ENCODE measurements at regions not wholly inside any gene's neighbourhood (a gene's known extent, or its start where the extent isn't known, plus 50 kb on each side); places are given as distances from the start of the nearest gene placed in this dataset.

DNA sequence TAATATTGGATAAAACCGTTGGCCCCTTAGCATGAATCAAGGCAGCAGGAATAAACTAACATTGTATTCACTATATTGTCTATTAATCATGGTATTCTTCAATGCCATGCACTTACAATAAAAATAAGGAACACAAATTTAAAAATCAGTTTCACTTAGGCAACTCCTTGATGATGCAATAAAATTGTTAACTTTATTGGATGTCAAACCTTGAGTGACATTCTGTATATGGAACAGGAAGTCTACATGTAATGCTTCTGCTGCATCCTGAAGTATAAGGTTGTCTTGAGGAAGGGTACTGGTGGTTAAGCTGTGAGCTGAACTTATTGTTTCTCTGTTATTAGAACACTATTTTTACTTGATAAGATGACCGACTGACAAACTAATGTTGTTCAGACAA, 605.5 kb downstream of the SATB2 start:
- ChIA-PET CTCF (no interaction called here), POLR2A (no interaction called here)
- ATAC-seq (no peak), DNase-seq (ENCODE audit: low spot score) (no peak)
- Mint-ChIP-seq H3K27ac (no peak overlapping the region), H3K9me3 (peaks cover 4% of the 10 kb centered on the region), H3K4me1 (no peaks in the 10 kb centered on the region), H3K4me3 (no peak overlapping the region), H3K27me3 (ENCODE audit: low read depth) (no peaks in the 10 kb centered on the region), H3K36me3 (no peaks in the 10 kb centered on the region)
- TF ChIP-seq, protein P1, sequence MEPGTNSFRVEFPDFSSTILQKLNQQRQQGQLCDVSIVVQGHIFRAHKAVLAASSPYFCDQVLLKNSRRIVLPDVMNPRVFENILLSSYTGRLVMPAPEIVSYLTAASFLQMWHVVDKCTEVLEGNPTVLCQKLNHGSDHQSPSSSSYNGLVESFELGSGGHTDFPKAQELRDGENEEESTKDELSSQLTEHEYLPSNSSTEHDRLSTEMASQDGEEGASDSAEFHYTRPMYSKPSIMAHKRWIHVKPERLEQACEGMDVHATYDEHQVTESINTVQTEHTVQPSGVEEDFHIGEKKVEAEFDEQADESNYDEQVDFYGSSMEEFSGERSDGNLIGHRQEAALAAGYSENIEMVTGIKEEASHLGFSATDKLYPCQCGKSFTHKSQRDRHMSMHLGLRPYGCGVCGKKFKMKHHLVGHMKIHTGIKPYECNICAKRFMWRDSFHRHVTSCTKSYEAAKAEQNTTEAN (CRISPR knock-in tag; IDR thresholded peaks at IDR 0.05), result no peak
- TF ChIP-seq ESRRA (CRISPR knock-in tag; IDR thresholded peaks at IDR 0.05; ENCODE audit: borderline replicate concordance) (no peak), TP53 (CRISPR knock-in tag; IDR thresholded peaks at IDR 0.05) (no peak), ZNF423 (CRISPR knock-in tag; IDR thresholded peaks at IDR 0.05) (no peak), CBFB (CRISPR knock-in tag; IDR thresholded peaks at IDR 0.05; ENCODE audit: low read depth) (no peak), NFE2L1 (CRISPR knock-in tag; IDR thresholded peaks at IDR 0.05) (no peak), ATF1 (CRISPR knock-in tag; IDR thresholded peaks at IDR 0.05) (no peak), ETV6 (CRISPR knock-in tag; IDR thresholded peaks at IDR 0.05) (no peak), SMAD4 (CRISPR knock-in tag; IDR thresholded peaks at IDR 0.05) (no peak)
- TF ChIP-seq, protein P2, sequence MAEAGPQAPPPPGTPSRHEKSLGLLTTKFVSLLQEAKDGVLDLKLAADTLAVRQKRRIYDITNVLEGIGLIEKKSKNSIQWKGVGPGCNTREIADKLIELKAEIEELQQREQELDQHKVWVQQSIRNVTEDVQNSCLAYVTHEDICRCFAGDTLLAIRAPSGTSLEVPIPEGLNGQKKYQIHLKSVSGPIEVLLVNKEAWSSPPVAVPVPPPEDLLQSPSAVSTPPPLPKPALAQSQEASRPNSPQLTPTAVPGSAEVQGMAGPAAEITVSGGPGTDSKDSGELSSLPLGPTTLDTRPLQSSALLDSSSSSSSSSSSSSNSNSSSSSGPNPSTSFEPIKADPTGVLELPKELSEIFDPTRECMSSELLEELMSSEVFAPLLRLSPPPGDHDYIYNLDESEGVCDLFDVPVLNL (CRISPR knock-in tag; IDR thresholded peaks at IDR 0.05; ENCODE audit: borderline replicate concordance, low read depth), result no peak

DNA sequence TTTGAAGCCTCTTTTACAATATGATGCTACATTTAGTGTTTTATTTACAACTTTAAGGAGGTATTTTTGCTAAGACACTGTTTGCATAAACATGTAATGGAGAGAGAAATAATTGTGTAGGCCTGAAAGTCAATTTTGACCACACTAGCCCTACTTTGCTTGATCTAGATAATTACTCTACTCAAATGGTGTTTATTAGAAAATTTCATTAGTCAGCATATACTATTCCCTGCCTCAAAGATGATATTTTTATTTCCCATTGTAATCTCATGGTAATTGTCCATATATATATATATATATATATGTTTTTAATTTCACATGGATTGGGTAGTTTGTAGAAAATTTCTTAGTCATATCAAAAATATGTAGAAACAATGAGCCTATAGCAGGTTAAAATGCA, 632.2 kb downstream of the SATB2 start:
- TF ChIP-seq NFE2L1 (CRISPR knock-in tag; IDR thresholded peaks at IDR 0.05), result no peak
- TF ChIP-seq, protein P3, sequence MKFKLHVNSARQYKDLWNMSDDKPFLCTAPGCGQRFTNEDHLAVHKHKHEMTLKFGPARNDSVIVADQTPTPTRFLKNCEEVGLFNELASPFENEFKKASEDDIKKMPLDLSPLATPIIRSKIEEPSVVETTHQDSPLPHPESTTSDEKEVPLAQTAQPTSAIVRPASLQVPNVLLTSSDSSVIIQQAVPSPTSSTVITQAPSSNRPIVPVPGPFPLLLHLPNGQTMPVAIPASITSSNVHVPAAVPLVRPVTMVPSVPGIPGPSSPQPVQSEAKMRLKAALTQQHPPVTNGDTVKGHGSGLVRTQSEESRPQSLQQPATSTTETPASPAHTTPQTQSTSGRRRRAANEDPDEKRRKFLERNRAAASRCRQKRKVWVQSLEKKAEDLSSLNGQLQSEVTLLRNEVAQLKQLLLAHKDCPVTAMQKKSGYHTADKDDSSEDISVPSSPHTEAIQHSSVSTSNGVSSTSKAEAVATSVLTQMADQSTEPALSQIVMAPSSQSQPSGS (CRISPR knock-in tag; IDR thresholded peaks at IDR 0.05; ENCODE audit: borderline replicate concordance, low read depth), result no peak
- TF ChIP-seq NR1H2 (CRISPR knock-in tag; IDR thresholded peaks at IDR 0.05), result no peak
- no peak for TF ChIP-seq SMAD4 (CRISPR knock-in tag; IDR thresholded peaks at IDR 0.05)
- TF ChIP-seq ETV6 (CRISPR knock-in tag; IDR thresholded peaks at IDR 0.05), result no peak
- TF ChIP-seq, protein P4, sequence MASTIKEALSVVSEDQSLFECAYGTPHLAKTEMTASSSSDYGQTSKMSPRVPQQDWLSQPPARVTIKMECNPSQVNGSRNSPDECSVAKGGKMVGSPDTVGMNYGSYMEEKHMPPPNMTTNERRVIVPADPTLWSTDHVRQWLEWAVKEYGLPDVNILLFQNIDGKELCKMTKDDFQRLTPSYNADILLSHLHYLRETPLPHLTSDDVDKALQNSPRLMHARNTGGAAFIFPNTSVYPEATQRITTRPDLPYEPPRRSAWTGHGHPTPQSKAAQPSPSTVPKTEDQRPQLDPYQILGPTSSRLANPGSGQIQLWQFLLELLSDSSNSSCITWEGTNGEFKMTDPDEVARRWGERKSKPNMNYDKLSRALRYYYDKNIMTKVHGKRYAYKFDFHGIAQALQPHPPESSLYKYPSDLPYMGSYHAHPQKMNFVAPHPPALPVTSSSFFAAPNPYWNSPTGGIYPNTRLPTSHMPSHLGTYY (CRISPR knock-in tag; IDR thresholded peaks at IDR 0.05), result no peak
- TF ChIP-seq, protein P5, sequence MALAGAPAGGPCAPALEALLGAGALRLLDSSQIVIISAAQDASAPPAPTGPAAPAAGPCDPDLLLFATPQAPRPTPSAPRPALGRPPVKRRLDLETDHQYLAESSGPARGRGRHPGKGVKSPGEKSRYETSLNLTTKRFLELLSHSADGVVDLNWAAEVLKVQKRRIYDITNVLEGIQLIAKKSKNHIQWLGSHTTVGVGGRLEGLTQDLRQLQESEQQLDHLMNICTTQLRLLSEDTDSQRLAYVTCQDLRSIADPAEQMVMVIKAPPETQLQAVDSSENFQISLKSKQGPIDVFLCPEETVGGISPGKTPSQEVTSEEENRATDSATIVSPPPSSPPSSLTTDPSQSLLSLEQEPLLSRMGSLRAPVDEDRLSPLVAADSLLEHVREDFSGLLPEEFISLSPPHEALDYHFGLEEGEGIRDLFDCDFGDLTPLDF (CRISPR knock-in tag; IDR thresholded peaks at IDR 0.05), result no peak
- TF ChIP-seq ZNF416 (CRISPR knock-in tag; IDR thresholded peaks at IDR 0.05), result no peak
- TF ChIP-seq, protein P2 (CRISPR knock-in tag; IDR thresholded peaks at IDR 0.05; ENCODE audit: borderline replicate concordance, low read depth), result no peak
- TF ChIP-seq ZNF219 (CRISPR knock-in tag; IDR thresholded peaks at IDR 0.05; ENCODE audit: borderline replicate concordance), result no peak
- TF ChIP-seq IRF2 (CRISPR knock-in tag; IDR thresholded peaks at IDR 0.05; ENCODE audit: borderline replicate concordance, low read depth), result no peak
- no peak for TF ChIP-seq CBFB (CRISPR knock-in tag; IDR thresholded peaks at IDR 0.05; ENCODE audit: low read depth)
- TF ChIP-seq ZBTB21 (CRISPR knock-in tag; IDR thresholded peaks at IDR 0.05; ENCODE audit: borderline replicate concordance), result no peak
- TF ChIP-seq MXD4 (CRISPR knock-in tag; IDR thresholded peaks at IDR 0.05; ENCODE audit: borderline replicate concordance), result no peak
- no peak for TF ChIP-seq TEAD4 (CRISPR knock-in tag; IDR thresholded peaks at IDR 0.05)
- TF ChIP-seq ESRRA (CRISPR knock-in tag; IDR thresholded peaks at IDR 0.05; ENCODE audit: borderline replicate concordance), result no peak
- POLR2A ChIA-PET, result no interaction called here
- CTCF ChIA-PET, result no interaction called here
- DNase-seq (ENCODE audit: low spot score) (no peak), ATAC-seq (no peak)
- Mint-ChIP-seq H3K4me1 (no peaks in the 10 kb centered on the region), H3K27me3 (ENCODE audit: low read depth) (no peaks in the 10 kb centered on the region), H3K36me3 (0 out of 2 replicates have a peak, but pooled peaks cover 3% of the 10 kb centered on the region), H3K9me3 (peaks cover 33% of the 10 kb centered on the region), H3K27ac (no peak overlapping the region), H3K4me3 (no peak overlapping the region)

Measured in WTC11 (cell line).